ENCODE measurements at regions not wholly inside any gene's neighbourhood (a gene's known extent, or its start where the extent isn't known, plus 50 kb on each side); places are given as distances from the start of the nearest gene placed in this dataset.
"Not testable (repeated sequence)": the region's sequence is repeated elsewhere in the genome, so short reads cannot be mapped to it uniquely, and the experiment has no call there.

GRCh38 chr2:210730672-210731071, 174.3 kb downstream of the CPS1 start:
- no peak for DNase-seq (ENCODE audit: low read depth)

- DNase-seq (ENCODE audit: low read depth) = not testable (repeated sequence)
Measured at GRCh38 chr2:210746826-210747225, 190.4 kb downstream of the CPS1 start.

GRCh38 chr2:210752532-210752931, 196.1 kb downstream of the CPS1 start:
- DNase-seq (ENCODE audit: low read depth) = no peak

- DNase-seq (ENCODE audit: low read depth) = no peak
Measured at GRCh38 chr2:210753386-210753785, 197.0 kb downstream of the CPS1 start.

- no peak for DNase-seq (ENCODE audit: low read depth)
Measured at GRCh38 chr2:210756855-210757254, 200.5 kb downstream of the CPS1 start.

GRCh38 chr2:210762604-210763588, 206.5 kb downstream of the CPS1 start:
- no peak for DNase-seq (ENCODE audit: low read depth)

GRCh38 chr2:210768329-210768910, 212.0 kb downstream of the CPS1 start:
- no peak for DNase-seq (ENCODE audit: low read depth)

GRCh38 chr2:210776756-210777155, 220.4 kb downstream of the CPS1 start:
- DNase-seq (ENCODE audit: low read depth) = no peak

GRCh38 chr2:210782222-210782621, 225.8 kb downstream of the CPS1 start:
- no peak for DNase-seq (ENCODE audit: low read depth)

- DNase-seq (ENCODE audit: low read depth) = not testable (repeated sequence)
Measured at GRCh38 chr2:210787831-210788230, 231.4 kb downstream of the CPS1 start.

- DNase-seq (ENCODE audit: low read depth) = no peak
Measured at GRCh38 chr2:210792000-210792399, 235.6 kb downstream of the CPS1 start.

GRCh38 chr2:210795506-210795905, 239.1 kb downstream of the CPS1 start:
- DNase-seq (ENCODE audit: low read depth) = no peak

- no peak for DNase-seq (ENCODE audit: low read depth)
Measured at GRCh38 chr2:210798180-210798579, 241.8 kb downstream of the CPS1 start.

GRCh38 chr2:210814251-210815025, 258.0 kb downstream of the CPS1 start:
- no peak for DNase-seq (ENCODE audit: low read depth)

GRCh38 chr2:210816769-210817168, 260.4 kb downstream of the CPS1 start:
- no peak for DNase-seq (ENCODE audit: low read depth)

- no peak for DNase-seq (ENCODE audit: low read depth)
Measured at GRCh38 chr2:210818473-210818872, 262.1 kb downstream of the CPS1 start.

- no peak for DNase-seq (ENCODE audit: low read depth)
Measured at GRCh38 chr2:210833403-210833802, 277.0 kb downstream of the CPS1 start.

- DNase-seq (ENCODE audit: low read depth) = no peak
Measured at GRCh38 chr2:210839034-210839433, 282.6 kb downstream of the CPS1 start.

- DNase-seq (ENCODE audit: low read depth) = no peak
Measured at GRCh38 chr2:210839450-210839849, 283.1 kb downstream of the CPS1 start.

GRCh38 chr2:210842896-210843295, 286.5 kb downstream of the CPS1 start:
- DNase-seq (ENCODE audit: low read depth) = no peak

- DNase-seq (ENCODE audit: low read depth) = no peak
Measured at GRCh38 chr2:210844016-210844415, 287.6 kb downstream of the CPS1 start.

GRCh38 chr2:210859314-210859713, 302.9 kb downstream of the CPS1 start:
- DNase-seq (ENCODE audit: low read depth) = no peak

- DNase-seq (ENCODE audit: low read depth) = no peak
Measured at GRCh38 chr2:210860276-210860675, 303.9 kb downstream of the CPS1 start.

Data from stimulated activated CD8-positive, alpha-beta memory T cell treated with anti-CD3 and anti-CD28 coated beads, Interleukin-15, amount 100 ng/mL, for 24 hours (primary cell).